OCI-LY1 (cell line): ENCODE measurements at regions not wholly inside any gene's neighbourhood (a gene's known extent, or its start where the extent isn't known, plus 50 kb on each side); places are given as distances from the start of the nearest gene placed in this dataset.

Experiments used
- H2AFZ ChIP-seq: fragments of 200-600 bp; sonication (generic), shearing (Covaris generic); 2 replicates; pipeline ENCODE4 v1.6.0; 2014; ENCODE audit warnings: antibody characterized with exemption, mild to moderate bottlenecking, low read length
- H3F3A ChIP-seq: fragments of 200-600 bp; sonication (generic), shearing (Covaris generic); 2 replicates; pipeline ENCODE4 v1.6.0; 2014; ENCODE audit warnings: mild to moderate bottlenecking, antibody characterized with exemption, low read length, moderate library complexity; ENCODE audit not compliant: insufficient read depth
- H3K27ac ChIP-seq: fragments of 200-600 bp; sonication (generic); 2 replicates; pipeline ENCODE4 v1.5.1; 2014; ENCODE audit warnings: low read length, mixed run types, mild to moderate bottlenecking, low read depth; ENCODE audit not compliant: poor library complexity, severe bottlenecking
- H3K27me3 ChIP-seq: fragments of 200-600 bp; sonication (generic); 2 replicates; pipeline ENCODE4 v1.6.0; 2014; ENCODE audit warnings: antibody characterized with exemption, mild to moderate bottlenecking, low read length, moderate library complexity; ENCODE audit not compliant: insufficient read depth
- H3K36me3 ChIP-seq: fragments of 200-600 bp; sonication (generic); 2 replicates; pipeline ENCODE4 v1.6.1; 2014; ENCODE audit warnings: mild to moderate bottlenecking, antibody characterized with exemption, low read length, moderate library complexity, mixed read lengths; ENCODE audit not compliant: insufficient read depth
- H3K4me1 ChIP-seq: fragments of 200-600 bp; sonication (generic); 2 replicates; pipeline ENCODE4 v1.5.1; 2014; ENCODE audit warnings: mild to moderate bottlenecking, low read length, moderate library complexity; ENCODE audit not compliant: insufficient read depth, severe bottlenecking
- H3K4me2 ChIP-seq: fragments of 200-600 bp; sonication (generic), shearing (Covaris generic); 2 replicates; pipeline ENCODE4 v1.6.1; 2014; ENCODE audit warnings: low read length
- H3K4me3 ChIP-seq: fragments of 200-600 bp; sonication (generic); 2 replicates; pipeline ENCODE4 v1.5.1; 2014; ENCODE audit warnings: low read length, low read depth, mild to moderate bottlenecking, mixed read lengths; ENCODE audit not compliant: poor library complexity, severe bottlenecking
- H3K79me2 ChIP-seq: fragments of 200-600 bp; shearing (Covaris generic); 2 replicates; pipeline ENCODE4 v1.6.1; 2016; ENCODE audit warnings: mixed run types, low read length, mixed read lengths; ENCODE audit not compliant: insufficient read depth
- H3K9ac ChIP-seq: fragments of 200-600 bp; sonication (generic), shearing (Covaris generic); 2 replicates; pipeline ENCODE4 v1.6.1; 2014; ENCODE audit warnings: mild to moderate bottlenecking, low read length, mixed read lengths
- H3K9me2 ChIP-seq: fragments of 200-600 bp; sonication (generic), shearing (Covaris generic); 2 replicates; pipeline ENCODE4 v1.6.1; 2014; ENCODE audit warnings: low read depth, mild to moderate bottlenecking, low read length, mixed read lengths
- H3K9me3 ChIP-seq: fragments of 200-600 bp; shearing (Covaris generic); 2 replicates; pipeline ENCODE4 v1.6.1; 2014; ENCODE audit warnings: low read length, mixed read lengths
- H4K20me1 ChIP-seq: fragments of 200-600 bp; sonication (generic), shearing (Covaris generic); 2 replicates; pipeline ENCODE4 v1.6.0; 2016; ENCODE audit warnings: mild to moderate bottlenecking, low read length; ENCODE audit not compliant: insufficient read depth
- EZH2 ChIP-seq: fragments of 200-600 bp; sonication (generic), shearing (Covaris generic); IDR thresholded peaks from 2 replicates; pipeline ENCODE4 v1.8.0; 2017; ENCODE audit warnings: borderline replicate concordance, mixed run types, mild to moderate bottlenecking, antibody characterized with exemption, low read length, moderate library complexity, mixed read lengths
- TF ChIP-seq, protein P1 (sequence below): fragments of 200-600 bp; sonication (generic), shearing (Covaris generic); IDR thresholded peaks from 2 replicates; pipeline ENCODE4 v1.5.1; 2017; ENCODE audit warnings: mild to moderate bottlenecking, antibody characterized with exemption, low read length, moderate library complexity, mixed read lengths

DNA sequence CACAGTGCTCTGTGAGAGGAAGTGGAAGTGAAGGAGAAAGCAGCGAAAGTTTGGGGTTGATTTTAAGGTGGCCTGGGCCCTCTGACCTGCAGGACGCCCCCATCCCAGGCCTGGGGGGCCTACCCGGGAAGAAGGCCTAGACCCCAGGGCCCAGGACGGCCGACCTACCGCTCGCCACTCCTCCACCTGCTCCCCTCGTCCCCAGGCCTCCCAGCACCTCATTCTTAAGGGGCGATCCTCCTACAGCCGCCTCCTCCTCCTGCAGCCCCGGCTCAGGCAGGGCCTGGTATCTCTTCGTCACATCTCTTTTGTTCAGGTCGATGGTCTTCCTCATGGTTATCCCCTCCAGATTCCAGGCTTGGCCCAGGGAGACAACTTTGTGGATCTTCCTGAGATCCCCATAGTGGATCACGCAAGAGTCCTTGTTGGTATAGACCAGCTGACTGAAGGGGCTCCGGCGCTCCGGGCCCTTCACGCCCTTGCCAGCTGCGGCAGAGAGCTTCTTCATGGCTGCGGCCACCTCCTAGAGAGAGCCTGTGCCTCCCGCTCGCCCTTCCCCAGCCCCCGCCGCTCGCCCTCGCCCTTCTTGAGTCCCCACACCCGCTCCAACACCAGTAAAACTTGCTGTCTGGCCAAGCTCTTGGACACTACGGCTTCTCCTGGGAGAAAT, 117.5 kb downstream of the OR13A1 start:
- no peak overlapping the region for H3K4me2 ChIP-seq
- H3K27me3 ChIP-seq, result no peaks in the 10 kb centered on the region
- no peaks in the 10 kb centered on the region for H3F3A ChIP-seq
- H3K27ac ChIP-seq, result no peak overlapping the region
- no peak overlapping the region for H2AFZ ChIP-seq
- no peaks in the 10 kb centered on the region for H4K20me1 ChIP-seq
- no peak overlapping the region for H3K9ac ChIP-seq
- no peak overlapping the region for H3K4me3 ChIP-seq
- H3K9me2 ChIP-seq, result no peaks in the 10 kb centered on the region
- no peak for TF ChIP-seq EZH2
- TF ChIP-seq, protein P1, sequence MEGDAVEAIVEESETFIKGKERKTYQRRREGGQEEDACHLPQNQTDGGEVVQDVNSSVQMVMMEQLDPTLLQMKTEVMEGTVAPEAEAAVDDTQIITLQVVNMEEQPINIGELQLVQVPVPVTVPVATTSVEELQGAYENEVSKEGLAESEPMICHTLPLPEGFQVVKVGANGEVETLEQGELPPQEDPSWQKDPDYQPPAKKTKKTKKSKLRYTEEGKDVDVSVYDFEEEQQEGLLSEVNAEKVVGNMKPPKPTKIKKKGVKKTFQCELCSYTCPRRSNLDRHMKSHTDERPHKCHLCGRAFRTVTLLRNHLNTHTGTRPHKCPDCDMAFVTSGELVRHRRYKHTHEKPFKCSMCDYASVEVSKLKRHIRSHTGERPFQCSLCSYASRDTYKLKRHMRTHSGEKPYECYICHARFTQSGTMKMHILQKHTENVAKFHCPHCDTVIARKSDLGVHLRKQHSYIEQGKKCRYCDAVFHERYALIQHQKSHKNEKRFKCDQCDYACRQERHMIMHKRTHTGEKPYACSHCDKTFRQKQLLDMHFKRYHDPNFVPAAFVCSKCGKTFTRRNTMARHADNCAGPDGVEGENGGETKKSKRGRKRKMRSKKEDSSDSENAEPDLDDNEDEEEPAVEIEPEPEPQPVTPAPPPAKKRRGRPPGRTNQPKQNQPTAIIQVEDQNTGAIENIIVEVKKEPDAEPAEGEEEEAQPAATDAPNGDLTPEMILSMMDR, result no peak
- no peaks in the 10 kb centered on the region for H3K4me1 ChIP-seq
- H3K79me2 ChIP-seq, result no peaks in the 10 kb centered on the region
- no peaks in the 10 kb centered on the region for H3K36me3 ChIP-seq
- H3K9me3 ChIP-seq, result no peaks in the 10 kb centered on the region

DNA sequence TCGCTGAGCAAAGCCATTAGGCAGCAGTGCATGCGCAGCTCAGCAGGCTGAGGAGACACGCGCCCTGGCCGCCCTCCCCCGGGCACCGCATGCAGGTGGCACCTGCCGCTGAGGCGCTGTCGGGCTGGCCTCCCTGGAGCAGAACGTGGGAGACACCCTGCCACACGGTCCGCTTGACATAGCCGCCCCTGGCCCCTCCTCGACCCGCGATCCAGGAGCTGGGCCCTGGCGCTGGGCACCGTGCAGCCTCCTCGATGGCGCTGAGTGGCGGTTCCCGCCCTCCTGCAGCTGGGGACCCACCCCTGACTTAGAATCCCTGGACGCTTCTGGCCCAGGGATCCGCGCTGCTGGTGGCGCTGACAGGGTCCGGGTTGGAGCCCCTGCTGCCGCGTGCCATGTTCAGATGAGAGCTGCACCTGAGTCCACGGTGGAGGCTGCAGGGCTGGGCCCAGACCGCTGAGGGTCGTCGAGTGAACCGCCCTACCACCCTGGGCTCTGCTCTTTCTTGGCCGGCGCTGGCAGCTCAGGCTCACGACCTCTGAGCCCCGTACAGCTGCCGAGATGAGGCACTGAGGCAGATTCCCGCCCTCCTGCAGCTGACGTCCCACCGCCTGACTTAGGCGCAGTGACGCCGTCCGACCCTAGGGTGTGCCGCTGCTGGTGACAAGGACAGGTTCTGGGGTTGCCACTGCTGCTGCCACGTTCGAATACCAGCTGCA, 116.8 kb downstream of the OR13A1 start:
- Histone ChIP-seq H3K4me3 (no peak overlapping the region), H3K9me2 (no peaks in the 10 kb centered on the region), H3K9ac (no peak overlapping the region), H3K27ac (no peak overlapping the region), H3F3A (no peaks in the 10 kb centered on the region), H4K20me1 (no peaks in the 10 kb centered on the region), H3K4me2 (no peak overlapping the region), H2AFZ (no peak overlapping the region), H3K9me3 (no peaks in the 10 kb centered on the region), H3K4me1 (no peaks in the 10 kb centered on the region), H3K79me2 (no peaks in the 10 kb centered on the region), H3K27me3 (no peaks in the 10 kb centered on the region), H3K36me3 (no peaks in the 10 kb centered on the region)
- no peak for TF ChIP-seq EZH2
- TF ChIP-seq, protein P1, result no peak

DNA sequence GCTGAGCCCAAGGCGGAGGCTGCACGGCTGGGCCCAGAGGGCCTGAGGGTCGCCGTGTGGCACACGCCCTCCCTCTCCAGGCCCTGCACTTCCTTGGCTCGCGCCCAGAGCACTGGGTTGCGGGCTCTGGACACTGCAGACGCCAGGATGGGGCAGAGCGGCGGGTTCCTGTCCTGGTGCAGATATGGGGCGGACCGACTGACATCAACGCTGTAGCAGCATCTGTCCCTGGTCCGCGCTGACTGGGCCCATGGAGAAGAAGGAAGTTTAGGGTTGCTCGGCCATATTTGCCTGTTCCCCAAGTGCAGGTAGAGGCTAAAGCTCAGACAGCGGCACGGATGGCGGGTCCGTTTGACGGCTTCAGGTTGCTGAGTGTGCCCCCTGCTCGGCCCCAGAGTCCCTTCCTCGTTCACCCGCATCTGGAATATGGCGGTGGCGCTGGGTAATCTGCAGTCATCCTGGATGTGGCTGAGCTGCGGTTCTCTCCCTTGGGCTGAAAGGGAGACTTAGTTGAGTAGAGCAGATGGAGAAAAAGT, 116.1 kb downstream of the OR13A1 start:
- Histone ChIP-seq H3K27ac (no peak overlapping the region), H3F3A (no peaks in the 10 kb centered on the region), H2AFZ (no peak overlapping the region), H4K20me1 (no peaks in the 10 kb centered on the region), H3K79me2 (no peaks in the 10 kb centered on the region), H3K9me2 (no peaks in the 10 kb centered on the region), H3K9ac (no peak overlapping the region), H3K36me3 (no peaks in the 10 kb centered on the region), H3K4me1 (no peaks in the 10 kb centered on the region), H3K27me3 (no peaks in the 10 kb centered on the region), H3K9me3 (no peaks in the 10 kb centered on the region), H3K4me3 (no peak overlapping the region), H3K4me2 (no peak overlapping the region)
- TF ChIP-seq, protein P1, result no peak
- no peak for TF ChIP-seq EZH2
